B cell (primary cell): ENCODE measurements at regions not wholly inside any gene's neighbourhood (a gene's known extent, or its start where the extent isn't known, plus 50 kb on each side); places are given as distances from the start of the nearest gene placed in this dataset.

Source experiments
- CTCF ChIP-seq: fragments of 200-600 bp; IDR thresholded peaks from one replicate; pipeline ENCODE4 v1.8.0; 2022; ENCODE audit warnings: antibody characterized with exemption, mild to moderate bottlenecking
- EZH2 ChIP-seq: IDR thresholded peaks from 2 replicates; pipeline ENCODE4 v1.6.1; 2012; ENCODE audit warnings: borderline replicate concordance, low read depth, mild to moderate bottlenecking, moderate library complexity, low read length; ENCODE audit not compliant: insufficient read depth, poor library complexity, severe bottlenecking

GRCh38 chr17:21841839-21842238 is 149.5 kb downstream of the KCNJ18 start:
- TF ChIP-seq CTCF (no peak), EZH2 (no peak)
